Neural cell (in vitro differentiated cells): ENCODE measurements at regions not wholly inside any gene's neighbourhood (a gene's known extent, or its start where the extent isn't known, plus 50 kb on each side); places are given as distances from the start of the nearest gene placed in this dataset.

ENCODE experiments used
- EZH2 ChIP-seq: fragments of 200-600, 300-800 bp; shearing (Covaris generic), sonication (generic); IDR thresholded peaks from 2 replicates; pipeline ENCODE4 v1.6.1; 2014; ENCODE audit warnings: antibody characterized with exemption, low read length, borderline replicate concordance, mild to moderate bottlenecking; ENCODE audit not compliant: insufficient read depth, poor library complexity, severe bottlenecking
- POLR2AphosphoS5 ChIP-seq: IDR thresholded peaks from 2 replicates; pipeline ENCODE4 v1.6.1; 2012
- TF ChIP-seq, protein P1 (sequence below): fragments of 450-650 bp; IDR thresholded peaks from 2 replicates; pipeline ENCODE4 v1.5.1; 2014; ENCODE audit warnings: antibody characterized with exemption, mild to moderate bottlenecking, moderate library complexity; ENCODE audit not compliant: poor library complexity, severe bottlenecking

- TF ChIP-seq, protein P1, sequence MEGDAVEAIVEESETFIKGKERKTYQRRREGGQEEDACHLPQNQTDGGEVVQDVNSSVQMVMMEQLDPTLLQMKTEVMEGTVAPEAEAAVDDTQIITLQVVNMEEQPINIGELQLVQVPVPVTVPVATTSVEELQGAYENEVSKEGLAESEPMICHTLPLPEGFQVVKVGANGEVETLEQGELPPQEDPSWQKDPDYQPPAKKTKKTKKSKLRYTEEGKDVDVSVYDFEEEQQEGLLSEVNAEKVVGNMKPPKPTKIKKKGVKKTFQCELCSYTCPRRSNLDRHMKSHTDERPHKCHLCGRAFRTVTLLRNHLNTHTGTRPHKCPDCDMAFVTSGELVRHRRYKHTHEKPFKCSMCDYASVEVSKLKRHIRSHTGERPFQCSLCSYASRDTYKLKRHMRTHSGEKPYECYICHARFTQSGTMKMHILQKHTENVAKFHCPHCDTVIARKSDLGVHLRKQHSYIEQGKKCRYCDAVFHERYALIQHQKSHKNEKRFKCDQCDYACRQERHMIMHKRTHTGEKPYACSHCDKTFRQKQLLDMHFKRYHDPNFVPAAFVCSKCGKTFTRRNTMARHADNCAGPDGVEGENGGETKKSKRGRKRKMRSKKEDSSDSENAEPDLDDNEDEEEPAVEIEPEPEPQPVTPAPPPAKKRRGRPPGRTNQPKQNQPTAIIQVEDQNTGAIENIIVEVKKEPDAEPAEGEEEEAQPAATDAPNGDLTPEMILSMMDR = no peak
- no peak for TF ChIP-seq POLR2AphosphoS5
- TF ChIP-seq EZH2 = no peak
Measured at GRCh38 chr12:58804749-58805148, 115.6 kb downstream of the LRIG3 start.
